SK-N-DZ (cell line): ENCODE measurements at regions not wholly inside any gene's neighbourhood (a gene's known extent, or its start where the extent isn't known, plus 50 kb on each side); places are given as distances from the start of the nearest gene placed in this dataset.
"Not testable (repeated sequence)": the region's sequence is repeated elsewhere in the genome, so short reads cannot be mapped to it uniquely, and the experiment has no call there.

Source experiments
- DNase-seq: peaks from one replicate; pipeline ENCODE4 v3.0.0-alpha.2; 2015; ENCODE audit warnings: low spot score

DNA sequence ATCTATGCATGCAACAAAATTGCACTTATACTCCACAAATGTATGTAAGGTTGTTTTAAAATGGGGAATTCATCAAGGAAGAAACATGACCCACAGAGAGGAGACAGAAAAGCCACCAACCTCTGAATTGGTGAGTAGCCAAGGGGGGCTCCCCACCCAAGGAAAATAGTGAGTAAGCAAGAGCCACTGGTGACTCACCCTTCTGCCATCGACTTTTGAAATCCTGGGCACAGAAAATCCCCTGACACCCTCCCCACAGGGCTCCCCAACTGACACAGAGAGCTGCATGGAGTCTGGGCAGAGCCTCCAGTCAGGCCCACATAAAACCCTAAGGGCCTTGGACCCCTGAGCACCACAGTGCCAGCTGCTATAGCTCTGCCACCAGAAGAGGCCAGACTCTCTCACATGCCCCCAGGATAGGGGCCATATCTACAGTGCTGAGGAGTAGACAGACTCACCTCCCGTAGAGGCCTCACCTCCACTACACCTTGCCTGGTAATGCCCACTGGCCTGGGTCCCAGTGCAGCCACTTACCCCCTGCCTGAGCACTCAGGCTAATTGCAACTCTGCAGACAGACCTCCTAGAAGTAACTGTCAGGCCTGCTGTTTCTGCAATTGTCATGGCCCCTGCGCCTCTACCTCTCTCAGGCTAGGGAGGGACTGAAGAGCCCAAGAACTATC is 244.7 kb upstream of the WSB1 start:
- DNase-seq, result no peak

DNA sequence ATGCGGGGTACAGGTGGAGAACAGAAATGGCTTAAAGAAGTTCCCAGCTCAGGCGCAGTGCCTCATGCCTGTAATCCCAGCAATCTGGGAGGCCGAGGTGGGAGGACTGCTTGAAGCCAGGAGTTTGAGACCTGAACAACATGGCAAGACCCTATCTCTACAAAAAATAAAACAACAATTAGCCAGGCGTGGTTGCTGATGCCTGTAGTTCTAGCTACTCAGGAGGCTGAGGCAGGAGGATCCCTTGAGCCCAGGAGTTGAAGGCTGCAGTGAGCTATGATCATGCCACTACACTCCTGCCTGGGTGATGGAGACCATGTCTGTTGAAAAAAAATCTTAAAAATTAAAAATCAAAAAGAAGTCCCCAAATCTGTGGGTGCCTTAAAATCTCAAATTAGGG is 228.3 kb upstream of the WSB1 start:
- DNase-seq, result no peak

DNA sequence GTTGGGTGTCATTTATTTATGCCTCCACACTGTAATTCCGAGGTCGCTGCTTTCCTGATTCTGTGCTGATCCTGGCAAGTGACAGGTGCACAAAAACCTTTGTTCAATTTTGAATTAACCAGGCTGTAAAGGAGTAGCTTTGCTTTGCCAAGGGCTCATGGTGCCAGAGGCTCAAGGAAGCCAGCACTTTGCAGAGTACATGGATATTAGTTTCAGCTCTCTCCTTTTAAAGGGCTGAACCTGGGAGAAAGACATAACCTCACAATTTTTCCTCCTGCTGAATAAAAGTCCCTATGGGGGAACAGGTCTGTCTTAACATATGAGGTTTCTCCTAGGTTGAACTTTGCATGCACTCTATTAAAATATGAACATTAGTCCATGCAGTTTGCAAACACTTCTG is 227.6 kb upstream of the WSB1 start:
- DNase-seq, result no peak

DNA sequence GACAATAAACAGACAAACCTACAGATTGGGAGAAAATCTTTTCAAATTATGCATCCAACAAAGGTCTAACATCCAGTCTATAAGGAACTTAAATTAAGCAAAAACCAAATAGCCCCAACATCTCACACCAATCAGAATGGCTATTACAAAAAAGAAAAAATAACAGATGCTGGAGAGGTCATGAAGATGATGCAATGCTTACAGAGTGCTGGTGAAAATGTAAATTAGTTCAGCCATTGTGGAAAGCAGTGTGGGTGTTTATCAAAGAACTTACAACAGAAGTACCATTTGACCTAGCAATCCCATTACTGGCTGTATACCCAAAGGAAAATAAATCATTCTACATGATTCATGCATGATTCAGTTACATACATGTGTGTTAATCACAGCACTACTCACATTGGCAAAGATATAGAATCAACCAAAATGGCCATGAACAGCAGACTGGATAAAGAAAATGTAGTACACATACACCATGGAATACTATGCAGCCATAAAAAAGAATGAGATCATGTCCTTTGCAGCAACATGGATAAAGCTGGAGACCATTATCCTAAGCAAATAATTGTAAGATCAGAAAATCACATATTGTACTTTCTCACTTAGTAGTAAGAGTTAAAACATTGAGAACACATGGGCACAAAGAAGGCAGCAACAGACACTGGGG is 223.9 kb upstream of the WSB1 start:
- DNase-seq, result no peak

DNA sequence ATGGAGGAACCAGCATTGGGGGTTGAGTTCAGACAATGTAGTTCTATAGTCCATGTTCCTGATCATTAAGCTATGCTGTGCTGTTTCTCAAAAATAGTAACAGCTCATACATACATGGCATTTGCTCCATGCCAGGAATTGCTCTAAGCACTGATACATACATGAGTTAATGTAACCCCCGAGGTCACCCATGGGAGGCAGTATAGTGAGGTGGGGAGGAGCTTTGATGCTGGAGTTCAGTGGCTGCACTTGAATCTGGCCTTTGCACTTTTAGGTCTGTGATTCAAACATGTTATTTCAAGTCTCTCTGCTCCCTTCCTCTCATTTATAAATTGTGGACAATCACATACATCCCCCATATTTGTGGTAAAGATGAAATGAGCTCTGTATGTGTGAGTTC is 223.1 kb upstream of the WSB1 start:
- DNase-seq, result no peak

DNA sequence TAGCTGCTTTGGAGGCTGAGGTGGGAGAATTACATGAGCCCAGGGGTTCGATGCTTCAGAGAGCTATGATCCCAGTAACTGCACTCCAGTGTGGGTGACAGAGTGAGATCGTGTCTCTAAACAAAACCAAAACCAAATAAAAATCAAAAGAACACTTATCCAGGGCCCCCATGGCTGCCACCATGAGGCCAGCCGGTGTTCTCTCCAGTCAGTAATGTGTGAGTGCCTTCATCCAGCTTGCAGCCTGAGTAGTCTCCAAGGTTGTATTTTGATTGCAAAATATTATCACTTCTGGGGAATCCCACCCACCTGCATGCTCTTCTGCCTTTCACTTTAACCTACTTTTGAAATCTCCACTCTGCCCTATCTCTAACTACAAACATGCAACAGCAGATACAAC is 221.0 kb upstream of the WSB1 start:
- no peak for DNase-seq

DNA sequence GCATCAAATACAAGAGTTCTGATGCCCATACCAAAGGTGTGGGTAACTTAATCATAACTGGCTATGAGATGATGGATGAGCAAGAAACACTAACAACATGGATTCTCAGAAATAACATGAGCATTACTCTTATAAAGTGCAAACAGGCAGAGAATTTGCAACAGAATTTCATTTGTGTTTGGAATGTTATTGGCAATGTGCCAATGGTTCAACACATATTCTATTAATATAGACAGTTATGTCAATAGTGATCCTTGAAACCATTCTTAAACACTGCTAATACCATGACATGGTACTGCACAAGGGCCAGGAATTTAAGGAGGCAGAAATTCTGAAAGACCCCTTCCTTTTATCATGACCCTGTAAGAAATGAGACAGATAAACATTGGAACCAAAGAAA is 217.1 kb upstream of the WSB1 start:
- DNase-seq, result no peak

DNA sequence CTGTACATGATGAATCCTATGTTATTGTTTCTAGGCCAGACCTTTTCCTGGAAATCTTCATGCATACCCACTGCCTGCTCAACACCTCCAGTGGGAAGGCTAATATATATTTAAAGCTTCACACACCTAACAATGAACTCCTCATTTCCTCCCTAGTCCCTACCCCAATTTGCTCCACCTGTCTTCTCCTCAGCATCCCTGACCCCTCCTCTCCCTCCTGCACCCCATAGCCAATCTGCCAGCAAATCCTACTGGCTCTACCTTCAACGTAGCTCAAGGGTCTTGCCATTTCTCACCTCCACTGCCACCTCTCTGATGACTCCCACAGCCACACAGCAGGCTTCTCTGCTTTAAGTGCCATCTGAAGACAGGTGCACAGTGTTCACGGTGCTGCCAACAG is 215.6 kb upstream of the WSB1 start:
- DNase-seq, result no peak

DNA sequence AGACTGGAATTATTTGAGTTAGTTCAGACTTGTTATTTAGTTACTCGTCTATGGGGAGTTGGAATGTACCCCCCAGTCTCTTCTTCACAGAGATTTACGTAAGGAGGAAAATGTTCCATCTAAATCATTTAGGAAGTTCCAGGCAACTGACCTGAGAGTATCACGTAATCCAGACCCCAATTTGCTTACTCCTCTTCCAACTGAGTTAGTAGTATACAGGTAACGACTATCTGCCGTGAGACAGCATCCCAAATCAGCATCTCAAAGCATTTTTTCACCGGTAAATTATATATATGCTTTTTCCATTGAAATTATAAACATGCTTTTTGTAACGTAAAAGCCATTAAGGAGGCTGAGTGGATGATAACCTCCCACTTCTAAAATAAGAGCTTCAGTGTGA is 214.3 kb upstream of the WSB1 start:
- DNase-seq, result no peak

DNA sequence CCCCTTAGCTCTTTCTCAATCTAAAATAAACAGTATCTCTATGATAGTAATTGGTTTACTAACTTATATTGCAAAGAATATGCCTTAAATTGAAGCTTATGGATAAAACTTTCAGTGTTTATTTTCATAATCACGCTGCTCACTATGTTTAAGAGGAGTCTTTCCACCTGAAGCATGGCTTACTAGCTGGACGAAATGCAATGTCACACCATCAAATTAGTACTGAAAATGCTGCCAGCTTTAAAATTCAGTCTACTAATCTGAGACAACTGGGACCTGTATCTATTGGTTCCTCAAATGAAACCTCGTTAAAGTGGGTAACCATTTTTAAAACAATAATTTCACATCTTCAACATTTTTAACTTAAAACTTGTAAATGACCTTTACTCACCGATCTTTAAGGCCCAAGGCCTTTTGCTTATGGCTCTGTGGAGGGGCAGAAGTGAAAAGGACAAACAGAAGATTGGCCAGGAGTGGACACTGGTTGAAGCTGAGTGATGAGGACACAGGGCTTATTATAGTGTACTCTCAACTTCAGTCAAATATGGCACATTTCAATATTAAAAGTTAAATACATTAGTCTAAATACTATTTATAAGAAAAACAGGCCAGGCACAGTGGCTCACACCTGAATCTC is 212.8 kb upstream of the WSB1 start:
- no peak for DNase-seq

DNA sequence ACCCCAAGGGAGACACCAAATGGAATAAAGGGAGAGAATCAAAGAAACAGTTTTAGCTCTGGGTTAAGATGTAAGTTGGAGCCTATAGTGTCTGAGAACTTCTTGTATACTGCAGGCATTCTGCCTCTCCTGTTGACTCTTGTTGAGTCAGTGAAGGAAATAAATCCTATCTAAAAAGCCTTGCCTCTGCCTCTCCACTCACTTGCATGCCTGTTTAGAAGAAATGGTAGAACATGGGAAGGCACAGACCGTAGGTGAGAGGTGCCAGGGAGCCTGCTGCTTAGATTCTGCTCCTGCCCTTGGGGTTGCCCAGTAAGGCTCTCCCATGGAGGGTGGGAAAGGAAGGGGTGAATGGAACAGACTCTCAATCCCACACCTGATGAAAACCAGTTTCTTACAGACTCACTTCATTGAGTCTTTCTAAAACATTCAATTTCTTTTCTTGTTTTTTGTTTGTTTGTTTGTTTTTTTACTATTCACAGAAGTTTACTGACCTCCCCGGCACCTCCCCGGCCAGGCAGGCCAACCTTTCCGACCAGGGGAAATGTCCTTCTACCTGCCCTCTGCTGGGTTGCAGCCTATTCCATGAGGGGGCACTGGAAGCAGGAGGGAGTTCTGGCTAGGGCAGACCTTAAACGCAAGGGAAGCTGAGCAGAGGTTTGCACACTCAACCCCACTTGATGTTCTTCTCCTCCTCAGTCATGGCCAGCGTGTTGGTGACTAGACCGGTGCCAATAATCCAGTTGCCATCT is 211.7 kb upstream of the WSB1 start:
- no peak for DNase-seq

DNA sequence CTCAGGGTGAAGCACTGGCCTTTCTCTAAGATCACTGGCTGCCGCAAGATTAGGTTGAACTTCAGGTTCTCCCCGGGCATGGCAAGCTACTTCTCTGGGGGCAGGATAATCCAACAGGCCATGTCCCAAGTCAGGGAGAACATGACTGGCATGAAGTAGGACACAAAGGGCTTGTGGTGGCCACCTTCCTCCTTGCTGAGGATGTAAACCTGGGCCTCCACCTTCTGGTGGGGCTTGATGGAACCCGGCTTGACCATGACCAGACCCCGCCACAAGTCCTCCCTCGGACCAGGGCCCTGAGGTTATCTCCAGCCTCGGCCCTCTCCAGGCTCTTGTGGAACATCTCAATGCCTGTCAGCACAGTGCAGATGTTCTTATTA is 211.1 kb upstream of the WSB1 start:
- no peak for DNase-seq

DNA sequence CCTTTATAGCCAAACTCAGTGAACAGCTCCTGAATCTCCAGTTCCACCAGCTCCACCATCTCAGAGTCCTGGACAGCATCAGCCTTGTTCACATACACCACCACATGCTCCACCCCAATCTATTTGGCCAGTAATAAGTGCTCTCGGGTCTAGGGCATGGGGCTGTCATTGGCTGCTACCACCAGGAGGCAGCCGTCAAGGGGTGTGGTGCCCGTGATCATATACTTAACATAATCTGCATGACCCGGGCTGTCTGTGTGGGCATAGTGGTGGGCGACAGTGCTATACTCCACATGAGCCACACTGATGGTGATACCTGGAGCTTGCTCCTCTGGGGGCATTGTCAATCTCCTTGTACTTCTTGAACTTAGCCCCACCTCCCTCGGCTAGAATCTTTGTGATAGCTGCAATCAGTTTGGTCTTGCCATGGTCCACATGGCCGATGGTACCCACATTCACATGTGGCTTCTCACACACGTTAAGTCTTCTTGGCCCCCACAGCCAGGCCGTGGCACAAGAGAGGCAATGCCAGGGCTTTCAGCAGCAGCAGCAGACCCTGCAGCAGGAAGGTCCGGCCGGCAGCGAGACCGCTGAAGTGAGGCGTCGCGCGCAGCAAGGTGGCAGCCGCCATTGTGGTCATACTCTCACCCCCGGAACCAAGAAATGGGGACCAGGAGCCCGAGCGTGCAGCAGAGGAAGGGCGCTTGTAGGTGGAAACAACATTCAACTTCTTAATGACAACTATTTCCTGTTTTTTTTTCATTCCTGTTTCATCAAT is 210.3 kb upstream of the WSB1 start:
- no peak for DNase-seq

DNA sequence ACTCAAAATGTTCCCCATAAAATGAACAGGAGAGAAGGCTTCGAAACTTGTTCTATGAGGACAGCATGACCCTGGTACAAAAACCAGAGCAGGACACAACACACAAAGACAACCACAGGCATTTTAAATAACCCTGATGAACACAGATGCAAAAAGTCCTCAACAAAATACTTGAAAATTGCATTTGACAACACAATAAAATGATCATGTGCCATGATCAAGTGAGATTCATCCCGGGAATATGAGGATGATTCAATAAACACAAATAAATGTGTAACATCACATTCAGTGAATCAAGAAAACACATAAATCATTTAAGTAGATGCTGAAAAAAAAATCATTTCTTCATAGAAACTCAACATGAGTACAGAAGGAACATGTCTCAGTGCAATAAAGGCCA is 208.4 kb upstream of the WSB1 start:
- DNase-seq, result no peak

DNA sequence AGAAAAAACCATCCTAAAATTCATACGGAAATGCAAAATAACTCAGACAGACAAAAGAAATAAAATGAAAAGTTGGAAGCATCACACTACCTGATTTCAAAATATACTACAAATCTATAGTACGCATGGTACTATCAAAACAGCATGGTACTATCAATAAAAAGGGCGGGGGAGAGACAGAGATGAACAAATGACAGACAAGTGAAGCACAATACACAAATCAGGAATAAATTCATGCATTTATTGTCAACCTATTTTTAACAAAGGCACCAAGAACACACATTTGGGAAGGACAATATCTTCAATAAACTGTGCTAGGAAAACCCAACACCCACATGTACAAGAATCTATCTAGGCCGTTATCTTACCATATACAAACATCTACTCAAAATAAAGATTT is 207.4 kb upstream of the WSB1 start:
- no peak for DNase-seq

DNA sequence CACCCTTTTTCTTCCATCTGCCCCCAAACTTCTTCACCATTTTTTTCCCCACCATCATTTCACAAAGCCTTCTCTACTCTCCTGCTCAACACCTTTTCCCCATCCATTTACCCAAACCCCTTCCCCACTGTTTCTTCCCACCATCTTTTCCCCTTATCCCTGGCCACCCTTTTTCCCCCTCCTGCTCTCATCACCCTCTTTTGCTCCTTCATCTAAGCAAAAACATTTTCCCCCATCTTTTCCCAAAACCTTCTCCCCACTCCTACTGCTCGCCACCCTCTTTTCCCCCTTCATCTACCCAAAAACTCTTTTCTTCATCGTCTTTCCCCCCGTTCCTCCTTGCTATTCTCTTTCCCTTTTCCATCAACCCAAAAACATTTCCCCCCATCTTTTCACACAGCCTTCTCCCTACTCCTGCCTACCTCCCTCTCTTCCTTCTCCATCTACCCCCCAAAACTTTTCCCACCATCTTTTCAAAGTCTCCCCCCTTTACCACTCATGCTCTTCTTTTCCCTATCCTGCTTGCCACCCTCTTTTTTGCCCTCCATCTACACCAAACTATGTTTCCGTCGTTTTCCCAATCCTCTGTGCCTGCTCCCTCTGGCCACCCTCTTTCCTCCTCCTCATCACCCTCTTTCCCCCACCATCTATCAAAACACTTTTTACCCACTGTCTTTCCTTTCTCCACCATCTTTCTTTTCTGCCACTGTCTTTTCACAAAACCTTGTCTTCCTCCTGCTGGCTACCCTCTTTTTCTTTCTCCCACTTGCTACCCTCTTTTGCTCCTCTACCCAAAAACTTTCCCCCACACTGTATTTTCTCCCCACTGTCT is 205.8 kb upstream of the WSB1 start:
- DNase-seq, result no peak

DNA sequence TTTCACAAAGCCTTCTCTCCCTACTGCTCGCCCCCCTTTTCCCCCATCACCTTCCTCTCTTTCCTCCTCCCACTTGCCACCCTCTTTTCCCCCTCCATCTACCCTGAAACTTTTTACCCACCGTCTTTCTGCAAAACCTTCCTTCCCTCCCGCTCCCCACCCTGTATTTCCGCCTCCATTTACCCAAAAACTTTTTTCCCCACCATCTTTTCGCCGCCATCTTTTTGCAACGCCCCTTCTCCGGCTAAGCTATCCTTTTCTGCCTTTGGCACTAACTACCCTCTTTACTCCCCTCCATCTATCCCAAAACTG is 205.2 kb upstream of the WSB1 start:
- no peak for DNase-seq

DNA sequence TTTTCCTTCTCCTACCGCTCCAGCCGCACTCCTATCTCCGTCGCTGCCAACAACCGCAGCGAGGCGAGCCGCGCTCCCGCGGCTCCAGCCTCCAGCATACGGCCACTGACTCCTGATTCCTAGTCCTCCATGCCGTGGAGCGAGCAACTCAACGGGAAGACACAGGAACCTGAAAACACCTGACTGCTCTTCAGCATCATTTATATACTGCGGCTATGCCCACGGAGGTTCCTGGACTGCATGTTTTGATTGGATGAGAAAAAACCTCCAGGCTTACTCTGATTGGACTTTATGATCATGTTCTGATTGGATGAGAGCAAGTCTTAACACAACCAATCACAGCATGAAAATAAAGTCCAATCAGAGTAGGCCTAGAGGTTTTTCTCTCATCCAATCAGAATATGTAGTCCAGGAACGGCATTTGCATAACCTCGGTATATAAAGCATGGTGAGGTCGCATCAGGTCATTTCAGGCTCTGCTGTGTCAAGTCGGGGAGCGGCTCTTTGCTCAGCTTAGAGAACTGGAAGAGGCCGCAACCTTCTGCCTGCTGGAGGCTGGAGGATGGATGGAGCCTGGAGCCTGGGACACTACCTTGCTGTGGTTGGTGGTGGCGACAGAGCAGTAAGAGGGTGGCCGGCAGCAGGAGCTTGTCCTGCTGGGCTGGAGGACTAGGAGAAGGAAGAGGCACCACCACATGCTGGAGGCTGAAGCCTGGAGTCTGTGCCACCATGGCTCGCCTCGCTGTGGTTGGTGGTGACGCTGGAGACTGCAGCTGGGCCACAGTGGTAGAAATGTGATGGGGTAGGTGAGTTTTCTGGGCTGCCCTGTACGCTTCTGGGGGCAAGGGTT is 204.6 kb upstream of the WSB1 start:
- DNase-seq, result peak; percentile 83

DNA sequence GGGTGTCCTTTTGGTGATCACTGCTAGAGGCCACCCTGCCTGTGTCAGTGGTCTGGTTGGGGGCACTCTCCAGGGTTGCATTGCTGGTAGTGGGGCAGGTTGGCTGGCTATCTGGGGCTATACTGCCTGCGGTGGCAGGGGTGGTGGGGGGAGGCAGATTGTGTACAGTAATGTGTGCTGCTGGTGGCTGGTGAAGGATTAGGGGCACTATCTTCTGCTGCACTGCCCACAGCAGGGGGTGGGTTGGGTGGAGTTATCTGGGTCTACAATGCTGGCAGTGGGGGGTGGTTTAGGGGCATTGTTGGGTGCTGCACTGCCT is 204.0 kb upstream of the WSB1 start:
- DNase-seq, result no peak

DNA sequence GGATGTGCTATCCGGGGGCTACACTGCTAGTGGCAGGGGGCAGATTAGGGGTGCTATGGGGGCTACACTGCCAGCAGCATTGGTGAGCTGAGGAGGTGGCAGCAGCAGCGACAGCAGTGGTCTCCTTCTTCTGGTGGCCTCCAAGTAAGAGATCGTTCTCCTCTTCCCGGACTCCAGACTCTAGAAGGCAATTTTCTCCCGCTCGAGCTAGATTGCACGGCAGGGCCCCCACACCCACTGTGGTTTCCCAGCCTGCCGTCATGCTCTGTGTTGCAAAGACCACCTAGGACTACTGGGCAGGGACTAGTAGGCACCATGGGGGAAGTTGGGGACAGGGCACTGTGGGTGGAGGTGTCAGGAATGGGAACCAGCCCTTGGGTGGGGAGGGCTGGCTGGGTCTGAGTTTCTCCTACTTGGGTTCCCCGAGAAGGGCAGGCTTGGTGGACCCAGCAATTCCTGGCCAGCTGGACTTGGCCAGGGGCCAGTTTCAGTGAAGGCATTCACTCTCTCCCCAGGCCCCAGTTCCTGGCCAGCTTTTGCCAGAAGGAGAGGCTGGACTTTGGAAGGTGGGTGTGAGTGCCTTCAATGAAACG is 203.4 kb upstream of the WSB1 start:
- DNase-seq, result not testable (repeated sequence)
